Stimulated activated CD4-positive, alpha-beta T cell treated with anti-CD3 and anti-CD28 coated beads, TNF-alpha, amount 100 ng/mL, for 1 hour (primary cell): ENCODE measurements at regions not wholly inside any gene's neighbourhood (a gene's known extent, or its start where the extent isn't known, plus 50 kb on each side); places are given as distances from the start of the nearest gene placed in this dataset.
A peak's percentile ranks its signal among the peaks of the same experiment; 100 is the strongest.
"Not testable (repeated sequence)": the region's sequence is repeated elsewhere in the genome, so short reads cannot be mapped to it uniquely, and the experiment has no call there.

Experiments used
- DNase-seq, 3 donors: peaks; one replicate each; pipeline ENCODE4 v3.0.0-alpha.2; 2020; ENCODE audit warnings: low read depth in 3 of 3, low spot score in 1 of 3

- DNase-seq: no peak
Measured at GRCh38 chr2:231644426-231644825, 51.8 kb downstream of the TEX44 start.

- no peak for DNase-seq
Measured at GRCh38 chr2:231646476-231646875, 53.8 kb downstream of the TEX44 start.

- DNase-seq: peak in 1 of 3 donors; percentile 49
Measured at GRCh38 chr2:231648579-231649174, 56.0 kb downstream of the TEX44 start.

- DNase-seq: not testable (repeated sequence)
Measured at GRCh38 chr2:231651561-231651960, 56.8 kb upstream of the PTMA start.

- DNase-seq: no peak
Measured at GRCh38 chr2:231655488-231655887, 52.8 kb upstream of the PTMA start.

GRCh38 chr2:231655894-231656293 lies 52.4 kb upstream of the PTMA start:
- DNase-seq: no peak
